K562 (cell line): ENCODE measurements at regions not wholly inside any gene's neighbourhood (a gene's known extent, or its start where the extent isn't known, plus 50 kb on each side); places are given as distances from the start of the nearest gene placed in this dataset.

Source experiments
- CTBP1 ChIP-seq: fragments of 450-650 bp; IDR thresholded peaks from 2 replicates; pipeline ENCODE4 v1.6.1; 2016; ENCODE audit warnings: borderline replicate concordance
- CTCF ChIP-seq, 3 experiments: IDR thresholded peaks in 2 of 3; conservative IDR thresholded peaks in 1 of 3; 2 replicates each; pipeline ENCODE4 v1.5.1; 2011 to 2012; ENCODE audit warnings: low read length in 3 of 3, mild to moderate bottlenecking in 3 of 3, control low read depth in 2 of 3, improper control_type of control experiment in 1 of 3, inconsistent platforms in 1 of 3, low read depth in 1 of 3, mixed read lengths in 1 of 3, moderate library complexity in 1 of 3; ENCODE audit not compliant: insufficient read depth in 2 of 3
- ELK1 ChIP-seq: sonication (generic); formaldehyde crosslinking; IDR thresholded peaks from 2 replicates; pipeline ENCODE4 v1.8.1; 2022; ENCODE audit warnings: missing genetic modification reagents
- FOXM1 ChIP-seq, 2 experiments: fragments of 450-650 bp in 1 of 2; sonication (generic) in 1 of 2; formaldehyde crosslinking in 1 of 2; IDR thresholded peaks; 2 replicates each; pipeline versions ENCODE4 v1.6.1 to v1.9.0; 2017 to 2022; ENCODE audit warnings: low read depth in 2 of 2, mild to moderate bottlenecking in 2 of 2, missing genetic modification reagents in 1 of 2, moderate library complexity in 1 of 2
- NCOA1 ChIP-seq: fragments of 450-650 bp; IDR thresholded peaks from 2 replicates; pipeline ENCODE4 v1.6.1; 2016; ENCODE audit warnings: low read depth
- POLR2A ChIP-seq: fragments of 450-650 bp; conservative IDR thresholded peaks from 2 replicates; pipeline ENCODE4 v1.6.1; 2016
- PRDM10 ChIP-seq: fragments of 450-650 bp; IDR thresholded peaks from 2 replicates; pipeline ENCODE4 v1.6.1; 2018; ENCODE audit not compliant: partially characterized antibody
- RFX5 ChIP-seq: IDR thresholded peaks from 2 replicates; pipeline ENCODE4 v1.6.1; 2011; ENCODE audit warnings: low read depth, mild to moderate bottlenecking, improper control_type of control experiment, low read length
- TCF7L2 ChIP-seq: fragments of 150-350 bp; IDR thresholded peaks from 2 replicates; pipeline ENCODE4 v1.6.1; 2016; ENCODE audit warnings: low read depth, mild to moderate bottlenecking, low read length, moderate library complexity
- ZBTB40 ChIP-seq, 2 experiments: fragments of 450-650 bp in 1 of 2; sonication (generic) in 1 of 2; formaldehyde crosslinking in 1 of 2; IDR thresholded peaks; 2 replicates each; pipeline versions ENCODE4 v1.7.1 to v1.9.0; 2016 to 2022; ENCODE audit warnings: inconsistent platforms in 1 of 2, mild to moderate bottlenecking in 1 of 2, missing genetic modification reagents in 1 of 2
- ZFX ChIP-seq: sonication (generic); formaldehyde crosslinking; IDR thresholded peaks from 2 replicates; pipeline ENCODE4 v1.8.0; 2022; ENCODE audit warnings: mild to moderate bottlenecking, missing genetic modification reagents, moderate library complexity
- ZNF274 ChIP-seq: IDR thresholded peaks from 2 replicates; pipeline ENCODE4 v1.6.1; 2011; ENCODE audit warnings: low read depth, mild to moderate bottlenecking, low read length, moderate library complexity, borderline replicate concordance
- ZNF79 ChIP-seq: fragments of 250-450 bp; sonication (Bioruptor Pico); IDR thresholded peaks from 2 replicates; pipeline ENCODE4 v1.4.0; 2020; ENCODE audit warnings: low read depth, mild to moderate bottlenecking, moderate library complexity

DNA sequence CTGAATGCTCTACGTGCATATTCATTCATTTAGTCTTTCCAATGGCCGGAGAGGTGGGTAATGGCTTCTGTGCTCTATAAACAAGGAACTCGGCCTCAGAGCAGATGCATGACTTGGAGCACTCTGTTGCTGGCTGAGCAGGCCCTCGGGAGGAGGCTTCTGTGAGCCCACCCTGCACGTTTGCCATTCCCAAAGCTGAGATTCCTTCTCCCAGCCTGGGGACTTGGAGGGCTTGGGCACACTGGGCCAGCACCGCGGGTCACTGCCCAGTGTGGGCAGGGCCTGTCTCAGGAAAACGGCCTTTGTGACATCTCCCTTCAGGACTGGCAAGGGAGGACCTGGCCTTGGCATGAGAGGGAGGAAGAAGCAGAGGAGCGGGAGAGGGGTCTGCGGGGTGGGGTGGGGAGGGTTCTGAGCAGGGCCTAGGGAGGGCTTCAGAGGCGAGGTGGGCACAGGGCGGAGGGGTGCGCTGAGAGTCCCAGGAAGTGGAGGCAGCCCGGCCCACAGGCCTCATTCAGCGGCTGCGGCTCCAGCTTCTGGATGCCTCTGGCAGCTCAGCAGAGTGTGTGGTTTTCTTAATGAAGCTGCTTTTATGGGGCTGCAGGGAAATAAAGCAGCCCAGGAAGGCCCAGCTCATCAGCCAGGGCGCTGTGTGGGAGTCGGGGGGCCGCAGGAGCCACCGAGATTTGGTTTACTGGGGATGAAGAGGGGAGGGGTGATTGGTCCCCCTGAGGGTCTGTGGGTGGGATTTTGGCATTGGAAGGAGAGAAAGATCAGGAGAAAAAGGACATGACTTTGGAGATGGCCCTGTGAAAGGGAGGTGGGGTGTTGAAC is 51.7 kb upstream of the OTOF start:
- TF ChIP-seq ELK1 (CRISPR knock-in tag) (no peak), RFX5 (no peak), ZNF79 (CRISPR knock-in tag) (no peak), PRDM10 (no peak), ZFX (CRISPR knock-in tag) (no peak), POLR2A (no peak), TCF7L2 (no peak), ZBTB40 (IDR thresholded peaks at IDR 0.05) (no peak), ZBTB40 (CRISPR knock-in tag; IDR thresholded peaks at IDR 0.05) (no peak), FOXM1 (IDR thresholded peaks at IDR 0.05; ENCODE audit: low read depth) (no peak), FOXM1 (CRISPR knock-in tag; IDR thresholded peaks at IDR 0.05; ENCODE audit: low read depth) (no peak), ZNF274 (no peak), CTBP1 (no peak), NCOA1 (no peak), CTCF (IDR thresholded peaks at IDR 0.05 in 2 of 3, conservative IDR thresholded peaks at IDR 0.05 in 1 of 3; ENCODE audit: insufficient read depth in 2 of 3, low read depth in 1 of 3, low read length in 3 of 3) (no peak)
